KMS-11 (cell line): ENCODE measurements at regions not wholly inside any gene's neighbourhood (a gene's known extent, or its start where the extent isn't known, plus 50 kb on each side); places are given as distances from the start of the nearest gene placed in this dataset.

Experiments used
- H2AFZ ChIP-seq: fragments of 200-600 bp; sonication (generic); 2 replicates; pipeline ENCODE4 v1.6.1; 2016; ENCODE audit warnings: antibody characterized with exemption, mixed run types, low read depth
- H3K27ac ChIP-seq: fragments of 200-600 bp; sonication (generic); 2 replicates; pipeline ENCODE4 v1.6.1; 2016; ENCODE audit warnings: mild to moderate bottlenecking, mixed run types
- H3K27me3 ChIP-seq: fragments of 200-600 bp; sonication (generic); 2 replicates; pipeline ENCODE4 v1.6.1; 2017; ENCODE audit warnings: mild to moderate bottlenecking, low read depth, mixed run types, moderate library complexity; ENCODE audit not compliant: insufficient read depth
- H3K36me3 ChIP-seq: fragments of 200-600 bp; sonication (generic); 2 replicates; pipeline ENCODE4 v1.6.1; 2017; ENCODE audit warnings: mild to moderate bottlenecking, mixed run types; ENCODE audit not compliant: insufficient read depth
- H3K4me1 ChIP-seq: fragments of 200-600 bp; sonication (generic); 2 replicates; pipeline ENCODE4 v1.6.1; 2016; ENCODE audit warnings: mild to moderate bottlenecking, low read depth, mixed run types; ENCODE audit not compliant: poor library complexity, severe bottlenecking
- H3K4me2 ChIP-seq: fragments of 200-600 bp; sonication (generic); 2 replicates; pipeline ENCODE4 v1.7.0; 2016; ENCODE audit warnings: mild to moderate bottlenecking, mixed run types
- H3K4me3 ChIP-seq: fragments of 200-600 bp; sonication (generic); IDR thresholded peaks from 2 replicates; pipeline ENCODE4 v1.6.1; 2017; ENCODE audit warnings: low read depth, low read length, mixed read lengths; ENCODE audit not compliant: insufficient read depth
- H3K79me2 ChIP-seq: fragments of 200-600 bp; sonication (generic); 2 replicates; pipeline ENCODE4 v1.6.1; 2016; ENCODE audit warnings: low read depth, mixed run types; ENCODE audit not compliant: insufficient read depth
- H3K9ac ChIP-seq: fragments of 200-600 bp; sonication (generic); 2 replicates; pipeline ENCODE4 v1.6.1; 2016; ENCODE audit warnings: mild to moderate bottlenecking, mixed run types
- H4K20me1 ChIP-seq: fragments of 200-600 bp; sonication (generic); 2 replicates; pipeline ENCODE4 v1.6.1; 2016; ENCODE audit warnings: mild to moderate bottlenecking, mixed run types; ENCODE audit not compliant: insufficient read depth
- TF ChIP-seq, protein P1 (sequence below): fragments of 200-600 bp; sonication (generic); conservative IDR thresholded peaks from 2 replicates; pipeline ENCODE4 v1.6.1; 2017; ENCODE audit warnings: low read depth, mild to moderate bottlenecking, antibody characterized with exemption, low read length, moderate library complexity, mixed read lengths

DNA sequence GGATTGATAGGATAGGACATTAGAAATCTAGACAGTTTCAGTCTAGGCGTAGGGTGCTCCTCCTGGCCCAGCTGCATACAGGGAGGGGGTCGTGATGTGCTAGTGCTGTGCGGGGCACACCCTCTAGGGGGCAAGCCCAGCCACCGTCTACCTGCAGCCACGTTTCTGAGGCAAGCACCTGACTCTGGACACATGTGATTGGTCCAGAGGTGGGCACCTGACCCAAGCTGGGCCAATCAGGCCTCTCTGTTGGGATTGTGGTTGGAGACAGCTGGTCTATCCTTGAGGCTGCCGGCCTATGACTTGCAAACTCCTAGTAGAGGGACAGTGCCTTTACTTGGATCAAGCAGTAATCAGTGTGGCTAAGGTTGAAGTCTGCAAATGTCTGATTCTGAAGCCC is 317.1 kb downstream of the BMP7 start:
- Histone ChIP-seq H3K4me3 (no peak overlapping the region), H3K9ac (no peak overlapping the region), H2AFZ (no peak overlapping the region), H4K20me1 (no peaks in the 10 kb centered on the region), H3K36me3 (no peaks in the 10 kb centered on the region), H3K27me3 (no peaks in the 10 kb centered on the region), H3K27ac (no peak overlapping the region), H3K4me2 (no peak overlapping the region), H3K4me1 (no peaks in the 10 kb centered on the region), H3K79me2 (no peaks in the 10 kb centered on the region)
- TF ChIP-seq, protein P1, sequence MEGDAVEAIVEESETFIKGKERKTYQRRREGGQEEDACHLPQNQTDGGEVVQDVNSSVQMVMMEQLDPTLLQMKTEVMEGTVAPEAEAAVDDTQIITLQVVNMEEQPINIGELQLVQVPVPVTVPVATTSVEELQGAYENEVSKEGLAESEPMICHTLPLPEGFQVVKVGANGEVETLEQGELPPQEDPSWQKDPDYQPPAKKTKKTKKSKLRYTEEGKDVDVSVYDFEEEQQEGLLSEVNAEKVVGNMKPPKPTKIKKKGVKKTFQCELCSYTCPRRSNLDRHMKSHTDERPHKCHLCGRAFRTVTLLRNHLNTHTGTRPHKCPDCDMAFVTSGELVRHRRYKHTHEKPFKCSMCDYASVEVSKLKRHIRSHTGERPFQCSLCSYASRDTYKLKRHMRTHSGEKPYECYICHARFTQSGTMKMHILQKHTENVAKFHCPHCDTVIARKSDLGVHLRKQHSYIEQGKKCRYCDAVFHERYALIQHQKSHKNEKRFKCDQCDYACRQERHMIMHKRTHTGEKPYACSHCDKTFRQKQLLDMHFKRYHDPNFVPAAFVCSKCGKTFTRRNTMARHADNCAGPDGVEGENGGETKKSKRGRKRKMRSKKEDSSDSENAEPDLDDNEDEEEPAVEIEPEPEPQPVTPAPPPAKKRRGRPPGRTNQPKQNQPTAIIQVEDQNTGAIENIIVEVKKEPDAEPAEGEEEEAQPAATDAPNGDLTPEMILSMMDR, result no peak

DNA sequence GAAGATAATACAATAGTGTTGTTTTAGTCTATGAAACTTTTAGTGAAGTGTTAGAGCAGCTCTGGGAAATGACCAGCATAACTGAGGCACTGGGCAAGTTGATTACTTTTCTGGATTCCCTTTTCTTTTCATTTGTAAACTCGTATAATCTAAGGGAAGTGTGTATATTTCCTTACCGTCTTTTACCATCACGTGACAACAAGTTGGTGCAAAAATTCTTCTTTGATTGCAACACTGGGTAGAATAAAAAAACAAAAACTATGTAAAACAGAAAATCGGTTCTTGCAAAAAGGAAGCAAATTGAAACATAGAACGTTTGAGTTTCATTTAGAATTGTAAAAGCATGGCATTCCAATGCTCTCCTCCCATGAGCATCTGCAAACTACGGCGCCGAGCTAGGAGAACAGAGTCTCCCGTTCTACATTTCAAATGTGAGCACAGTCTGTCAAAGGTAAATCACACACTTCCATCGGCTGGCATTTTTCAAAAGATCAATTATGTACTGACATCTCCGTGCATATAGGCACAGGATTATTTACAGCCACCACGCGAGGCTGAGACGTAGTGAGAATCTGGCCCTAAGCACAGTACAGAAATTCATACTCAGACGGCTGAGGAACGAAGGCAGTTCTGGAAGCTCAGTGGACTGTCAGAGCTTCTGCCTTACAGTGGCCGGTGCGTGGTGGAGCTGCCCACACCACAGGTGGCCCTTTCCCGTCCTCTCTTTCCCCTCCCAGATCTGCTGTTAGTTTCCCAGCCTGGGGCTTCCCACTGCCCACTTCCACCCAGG is 314.0 kb downstream of the BMP7 start:
- no peaks in the 10 kb centered on the region for H3K27me3 ChIP-seq
- no peaks in the 10 kb centered on the region for H4K20me1 ChIP-seq
- TF ChIP-seq, protein P1, result no peak
- H2AFZ ChIP-seq, result no peak overlapping the region
- H3K4me1 ChIP-seq, result no peaks in the 10 kb centered on the region
- no peaks in the 10 kb centered on the region for H3K79me2 ChIP-seq
- H3K4me3 ChIP-seq, result no peak overlapping the region
- no peak overlapping the region for H3K4me2 ChIP-seq
- no peak overlapping the region for H3K27ac ChIP-seq
- no peaks in the 10 kb centered on the region for H3K36me3 ChIP-seq
- no peak overlapping the region for H3K9ac ChIP-seq

DNA sequence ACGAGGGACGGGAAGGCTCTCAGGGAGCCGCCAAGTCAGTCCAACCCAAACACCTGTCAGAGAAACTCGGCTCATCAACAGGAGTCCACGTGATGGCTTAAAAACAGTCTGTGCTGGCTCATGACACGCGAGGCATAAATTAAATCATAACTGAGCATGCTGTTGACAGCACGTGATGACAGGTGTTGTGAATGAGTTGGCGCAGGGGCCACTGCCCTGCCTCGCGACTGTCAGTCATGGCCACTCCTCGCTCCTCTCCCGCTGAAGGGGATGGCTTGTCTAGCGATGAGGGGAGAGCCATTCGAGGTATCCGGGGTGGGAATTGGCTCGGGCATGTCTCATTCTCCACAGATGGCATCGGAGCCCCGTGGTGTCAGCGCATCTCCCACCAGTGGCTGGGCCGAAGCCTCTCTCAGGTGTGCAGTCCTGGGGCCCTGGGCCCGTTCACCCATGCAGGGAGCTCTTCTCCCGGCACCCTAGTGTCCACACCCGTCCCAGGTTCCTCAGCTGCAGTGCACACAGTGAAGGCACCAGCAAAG is 313.3 kb downstream of the BMP7 start:
- no peak overlapping the region for H2AFZ ChIP-seq
- no peak overlapping the region for H3K4me2 ChIP-seq
- H3K79me2 ChIP-seq, result no peaks in the 10 kb centered on the region
- TF ChIP-seq, protein P1, result no peak
- no peaks in the 10 kb centered on the region for H3K4me1 ChIP-seq
- no peaks in the 10 kb centered on the region for H3K36me3 ChIP-seq
- no peaks in the 10 kb centered on the region for H4K20me1 ChIP-seq
- no peak overlapping the region for H3K27ac ChIP-seq
- H3K9ac ChIP-seq, result no peak overlapping the region
- no peaks in the 10 kb centered on the region for H3K27me3 ChIP-seq
- H3K4me3 ChIP-seq, result no peak overlapping the region

DNA sequence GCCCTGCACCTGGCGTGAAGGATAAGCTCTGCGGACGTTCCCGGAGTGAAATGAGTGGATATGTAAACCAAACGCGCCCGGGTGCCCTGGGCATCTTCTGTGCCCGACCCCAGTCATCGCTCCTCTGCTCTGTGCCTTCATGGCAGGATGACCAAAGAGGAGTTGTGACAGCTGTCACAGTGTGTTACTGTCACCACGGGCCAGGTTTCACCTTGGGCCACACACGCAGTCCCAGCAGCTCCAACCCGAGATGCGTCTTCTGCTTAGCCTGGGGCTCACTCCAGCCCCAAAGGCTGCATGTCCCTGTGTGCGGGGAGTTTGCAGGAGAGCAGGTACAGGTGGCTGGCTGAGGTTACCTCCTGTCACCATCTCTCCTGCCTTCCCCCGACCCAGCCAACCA is 311.6 kb downstream of the BMP7 start:
- H3K36me3 ChIP-seq, result no peaks in the 10 kb centered on the region
- H3K27me3 ChIP-seq, result no peaks in the 10 kb centered on the region
- H3K4me1 ChIP-seq, result no peaks in the 10 kb centered on the region
- H3K4me2 ChIP-seq, result no peak overlapping the region
- TF ChIP-seq, protein P1, result no peak
- no peak overlapping the region for H3K9ac ChIP-seq
- H4K20me1 ChIP-seq, result no peaks in the 10 kb centered on the region
- no peak overlapping the region for H2AFZ ChIP-seq
- no peak overlapping the region for H3K4me3 ChIP-seq
- no peak overlapping the region for H3K27ac ChIP-seq
- H3K79me2 ChIP-seq, result no peaks in the 10 kb centered on the region
